Type B pancreatic cell (in vitro differentiated cells): ENCODE measurements at regions not wholly inside any gene's neighbourhood (a gene's known extent, or its start where the extent isn't known, plus 50 kb on each side); places are given as distances from the start of the nearest gene placed in this dataset.

Experiments
- DNase-seq: peaks from one replicate; pipeline ENCODE4 v3.0.0; 2021; ENCODE audit warnings: mixed read lengths; ENCODE audit not compliant: unreplicated experiment; ENCODE audit errors: extremely low spot score
- H3K27ac Mint-ChIP-seq: 2 replicates; pipeline ENCODE4 v1.8.0; 2021; ENCODE audit warnings: mild to moderate bottlenecking, mixed read lengths
- H3K27me3 Mint-ChIP-seq: 2 replicates; pipeline ENCODE4 v1.8.0; 2021; ENCODE audit warnings: mixed read lengths
- H3K36me3 Mint-ChIP-seq: 2 replicates; pipeline ENCODE4 v1.8.0; 2021; ENCODE audit warnings: mixed read lengths
- H3K4me1 Mint-ChIP-seq: one replicate; pipeline ENCODE4 v1.8.0; 2021; ENCODE audit warnings: mixed read lengths; ENCODE audit not compliant: unreplicated experiment
- H3K4me3 Mint-ChIP-seq: 2 replicates; pipeline ENCODE4 v1.8.0; 2021; ENCODE audit warnings: mild to moderate bottlenecking, mixed read lengths
- H3K9me3 Mint-ChIP-seq: 2 replicates; pipeline ENCODE4 v1.8.0; 2021; ENCODE audit warnings: mixed read lengths
- TF ChIP-seq, protein P1 (sequence below): fragments of 200-600 bp; sonication (generic); conservative IDR thresholded peaks from 2 replicates; pipeline ENCODE4 v1.5.0; 2021; ENCODE audit warnings: antibody characterized with exemption, mild to moderate bottlenecking

DNA sequence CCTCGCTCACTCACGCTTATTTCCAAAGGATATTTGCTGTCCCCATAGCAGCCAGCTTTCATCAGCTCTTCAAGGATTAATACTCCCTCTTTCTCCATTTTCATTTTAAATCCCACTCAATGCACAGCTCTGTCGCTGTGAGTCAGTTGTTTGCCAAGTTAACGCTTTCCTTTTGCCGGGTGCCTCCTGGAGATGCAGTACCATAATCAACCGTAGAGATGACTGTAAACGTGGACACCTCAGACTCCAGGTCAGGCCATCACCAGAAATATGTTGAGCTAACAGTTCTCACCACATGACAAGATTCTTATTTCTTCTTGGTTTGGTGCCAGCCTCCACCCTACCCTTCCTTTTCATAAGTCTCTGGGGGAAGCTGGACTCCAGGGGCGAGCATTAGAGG is 66.6 kb upstream of the TAB2 start:
- Mint-ChIP-seq H3K4me1 (peaks cover 31% of the 10 kb centered on the region), H3K36me3 (no peaks in the 10 kb centered on the region), H3K9me3 (peaks cover 12% of the 10 kb centered on the region), H3K4me3 (no peak overlapping the region), H3K27ac (no peak overlapping the region), H3K27me3 (peaks cover 2% of the 10 kb centered on the region)
- TF ChIP-seq, protein P1, sequence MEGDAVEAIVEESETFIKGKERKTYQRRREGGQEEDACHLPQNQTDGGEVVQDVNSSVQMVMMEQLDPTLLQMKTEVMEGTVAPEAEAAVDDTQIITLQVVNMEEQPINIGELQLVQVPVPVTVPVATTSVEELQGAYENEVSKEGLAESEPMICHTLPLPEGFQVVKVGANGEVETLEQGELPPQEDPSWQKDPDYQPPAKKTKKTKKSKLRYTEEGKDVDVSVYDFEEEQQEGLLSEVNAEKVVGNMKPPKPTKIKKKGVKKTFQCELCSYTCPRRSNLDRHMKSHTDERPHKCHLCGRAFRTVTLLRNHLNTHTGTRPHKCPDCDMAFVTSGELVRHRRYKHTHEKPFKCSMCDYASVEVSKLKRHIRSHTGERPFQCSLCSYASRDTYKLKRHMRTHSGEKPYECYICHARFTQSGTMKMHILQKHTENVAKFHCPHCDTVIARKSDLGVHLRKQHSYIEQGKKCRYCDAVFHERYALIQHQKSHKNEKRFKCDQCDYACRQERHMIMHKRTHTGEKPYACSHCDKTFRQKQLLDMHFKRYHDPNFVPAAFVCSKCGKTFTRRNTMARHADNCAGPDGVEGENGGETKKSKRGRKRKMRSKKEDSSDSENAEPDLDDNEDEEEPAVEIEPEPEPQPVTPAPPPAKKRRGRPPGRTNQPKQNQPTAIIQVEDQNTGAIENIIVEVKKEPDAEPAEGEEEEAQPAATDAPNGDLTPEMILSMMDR, result no peak
- no peak for DNase-seq

DNA sequence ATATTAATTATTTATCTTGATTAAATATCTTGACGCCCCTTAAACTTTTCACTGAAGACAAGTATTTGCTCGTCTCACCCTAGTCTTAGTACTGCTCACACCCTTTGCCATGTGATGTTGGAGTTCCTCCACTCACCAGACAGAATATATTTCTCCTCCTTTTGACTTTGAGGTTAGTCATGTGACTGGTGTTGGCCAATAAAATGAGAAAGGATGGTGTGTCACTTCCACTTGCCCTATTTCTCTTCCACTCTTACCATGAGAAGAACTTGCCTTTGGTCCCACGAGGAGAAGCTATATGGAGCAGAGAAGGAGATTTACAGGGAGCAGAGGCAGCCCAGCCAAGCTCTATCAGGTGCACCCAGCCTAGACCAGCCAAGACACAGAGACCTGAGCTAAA is 64.9 kb upstream of the TAB2 start:
- Mint-ChIP-seq H3K4me3 (no peak overlapping the region), H3K27me3 (peaks cover 3% of the 10 kb centered on the region), H3K36me3 (no peaks in the 10 kb centered on the region), H3K4me1 (peaks cover 34% of the 10 kb centered on the region), H3K27ac (no peak overlapping the region), H3K9me3 (peaks cover 14% of the 10 kb centered on the region)
- DNase-seq, result no peak
- TF ChIP-seq, protein P1, result no peak

DNA sequence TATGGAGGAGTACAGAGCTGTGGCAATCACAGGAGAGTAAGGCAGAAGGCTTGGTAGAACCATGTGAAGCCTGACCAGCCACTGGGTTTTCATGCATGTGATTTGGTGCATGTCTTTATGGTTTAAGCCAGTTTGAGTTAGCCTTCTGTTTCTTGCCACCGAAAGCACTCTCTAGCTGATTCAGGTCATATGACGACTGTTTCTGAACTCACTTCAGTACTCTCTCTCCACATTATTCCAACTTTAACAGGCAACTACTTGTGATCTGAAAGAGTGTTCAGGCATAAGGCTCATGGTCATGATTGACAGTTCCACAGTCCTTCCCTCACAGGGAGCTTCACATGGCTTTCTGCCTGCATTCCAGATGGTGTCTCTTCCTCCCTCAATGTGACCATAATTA is 63.3 kb upstream of the TAB2 start:
- Mint-ChIP-seq H3K9me3 (peaks cover 16% of the 10 kb centered on the region), H3K4me3 (no peak overlapping the region), H3K4me1 (peaks cover 32% of the 10 kb centered on the region)

DNA sequence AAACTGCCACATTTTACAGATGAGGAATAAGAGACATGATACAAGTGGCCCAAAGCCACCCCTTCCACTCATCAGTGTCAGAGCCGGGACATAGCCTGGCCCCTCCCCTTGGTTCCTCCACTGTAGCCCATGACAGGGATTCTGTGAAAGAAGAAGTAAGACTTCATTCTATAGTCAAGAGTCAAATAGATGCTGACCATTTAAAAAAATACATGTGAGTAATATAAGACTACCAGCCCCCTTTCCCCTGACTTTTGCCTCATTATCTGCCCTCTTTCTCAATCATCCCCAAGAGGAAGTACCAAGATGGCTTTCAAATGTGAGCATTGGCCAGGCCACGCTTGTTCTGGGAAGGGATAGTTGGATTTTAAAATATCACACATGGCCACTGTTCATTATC is 57.8 kb upstream of the TAB2 start:
- Mint-ChIP-seq H3K36me3 (no peaks in the 10 kb centered on the region), H3K27me3 (peaks cover 5% of the 10 kb centered on the region), H3K4me1 (peaks cover 32% of the 10 kb centered on the region), H3K9me3 (peaks cover 4% of the 10 kb centered on the region), H3K27ac (no peak overlapping the region), H3K4me3 (no peak overlapping the region)
- TF ChIP-seq, protein P1, result no peak
- DNase-seq, result no peak

More for the DNA sequence above, 63.3 kb upstream of the TAB2 start:
- Mint-ChIP-seq H3K27ac (no peak overlapping the region), H3K36me3 (no peaks in the 10 kb centered on the region), H3K27me3 (peaks cover 5% of the 10 kb centered on the region)
- TF ChIP-seq, protein P1, result no peak
- DNase-seq, result no peak

DNA sequence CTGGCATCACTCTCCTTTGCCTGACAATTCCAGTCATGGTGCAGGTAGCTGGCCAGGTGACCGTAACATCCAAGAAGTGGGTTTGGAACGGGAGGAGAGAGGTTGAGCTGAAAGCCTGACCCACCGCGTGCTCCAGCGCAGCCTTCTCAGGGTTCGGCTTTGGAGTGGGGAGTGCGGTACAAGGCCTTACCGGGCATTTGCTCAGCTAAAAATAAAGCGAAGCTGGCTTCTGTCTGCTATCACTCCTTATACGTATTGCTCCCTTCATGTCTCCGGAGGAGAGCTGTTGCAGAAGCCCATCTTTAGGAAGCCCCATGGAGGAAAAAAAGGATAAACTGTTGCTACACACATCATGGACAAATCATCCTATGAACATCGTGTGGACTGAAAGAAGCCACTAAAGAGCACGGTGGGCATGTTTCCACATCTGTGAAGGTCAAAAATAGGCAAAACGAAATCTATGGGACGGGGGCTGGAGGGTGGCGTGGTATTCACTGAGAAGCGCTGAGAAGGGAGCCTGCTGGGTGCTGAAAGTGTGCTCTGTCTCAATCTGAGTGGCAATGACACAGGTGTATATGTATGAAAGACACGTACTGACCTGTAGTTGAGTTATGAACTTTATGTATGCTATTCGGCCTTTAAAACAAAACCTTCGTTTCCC is 57.2 kb upstream of the TAB2 start:
- DNase-seq, result no peak
- TF ChIP-seq, protein P1, result no peak
- Mint-ChIP-seq H3K4me1 (peaks cover 33% of the 10 kb centered on the region), H3K4me3 (no peak overlapping the region), H3K9me3 (peaks cover 4% of the 10 kb centered on the region), H3K27me3 (peaks cover 3% of the 10 kb centered on the region), H3K27ac (no peak overlapping the region), H3K36me3 (no peaks in the 10 kb centered on the region)
